ENCODE measurements at regions not wholly inside any gene's neighbourhood (a gene's known extent, or its start where the extent isn't known, plus 50 kb on each side); places are given as distances from the start of the nearest gene placed in this dataset.
"Not testable (repeated sequence)": the region's sequence is repeated elsewhere in the genome, so short reads cannot be mapped to it uniquely, and the experiment has no call there.

DNA sequence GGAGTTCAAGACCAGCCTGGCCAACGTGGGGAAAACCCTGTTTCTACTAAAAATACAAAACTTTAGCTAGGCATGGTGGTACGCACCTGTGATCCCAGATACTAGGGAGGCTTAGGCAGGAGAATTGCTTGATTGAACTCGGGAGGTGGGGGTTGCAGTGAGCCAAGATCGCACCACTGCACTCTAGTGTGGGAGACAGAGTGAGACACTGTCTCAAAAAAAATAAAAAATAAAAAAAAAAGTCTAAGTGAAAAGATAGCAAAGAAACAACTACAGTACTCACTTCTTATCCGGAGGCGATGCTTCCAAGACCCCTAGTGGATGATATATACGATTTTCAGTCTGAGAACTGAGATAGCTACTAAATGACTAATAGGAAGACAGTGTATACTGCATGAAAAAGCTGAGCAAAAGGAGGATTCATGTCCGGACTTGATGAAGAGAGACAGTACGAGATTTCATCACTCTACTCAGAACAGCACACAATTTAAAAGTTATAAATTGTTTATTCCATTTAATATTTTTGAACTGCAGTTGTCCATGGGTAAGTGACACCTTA is 138.7 kb upstream of the GOLGA6L6 start:
- not testable (repeated sequence) for DNase-seq

GRCh38 chr15:20672470-20672869 is 130.9 kb upstream of the GOLGA6L6 start:
- no peak for DNase-seq

DNA sequence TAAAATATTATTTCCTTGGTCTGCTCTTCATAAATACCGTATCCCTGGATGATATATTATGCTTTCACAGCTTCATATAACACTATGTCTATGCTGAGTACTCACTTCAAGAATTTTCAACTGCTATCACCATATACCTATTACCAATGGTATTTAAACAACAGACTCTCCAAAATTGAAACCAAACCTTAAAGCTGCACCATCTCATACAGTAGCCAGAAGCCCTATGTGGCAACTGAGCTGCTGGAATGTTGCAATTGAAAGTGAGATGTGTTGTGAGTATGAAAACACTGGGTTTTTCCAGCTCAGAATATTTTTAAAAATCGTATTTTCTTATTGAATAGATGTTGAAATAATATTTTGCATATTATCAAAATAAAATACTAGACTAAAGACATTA is 130.1 kb upstream of the GOLGA6L6 start:
- no peak for DNase-seq

GRCh38 chr15:20666410-20666809 is 124.8 kb upstream of the GOLGA6L6 start:
- not testable (repeated sequence) for DNase-seq

- no peak for DNase-seq
Measured at GRCh38 chr15:20665653-20666052, 124.1 kb upstream of the GOLGA6L6 start.

DNA sequence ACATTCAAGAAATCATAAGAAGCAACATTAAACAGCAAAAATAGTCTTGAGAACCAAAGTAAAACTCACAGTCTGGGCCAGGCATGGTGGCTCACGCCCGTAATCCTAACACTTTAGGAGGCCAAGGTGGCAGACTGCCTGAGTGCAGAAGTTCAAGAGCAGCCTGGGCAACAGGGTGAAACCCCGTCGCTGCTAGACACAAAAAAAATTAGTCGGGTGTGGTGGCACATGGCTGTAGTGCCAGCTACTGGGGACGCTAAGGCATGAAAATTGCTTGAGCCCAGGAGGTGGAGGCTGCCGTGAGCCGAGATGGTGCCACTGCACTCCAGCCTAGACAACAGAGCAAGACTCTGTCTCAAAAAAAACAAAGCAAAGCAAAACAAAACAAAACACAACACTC is 117.7 kb upstream of the GOLGA6L6 start:
- DNase-seq, result no peak

DNA sequence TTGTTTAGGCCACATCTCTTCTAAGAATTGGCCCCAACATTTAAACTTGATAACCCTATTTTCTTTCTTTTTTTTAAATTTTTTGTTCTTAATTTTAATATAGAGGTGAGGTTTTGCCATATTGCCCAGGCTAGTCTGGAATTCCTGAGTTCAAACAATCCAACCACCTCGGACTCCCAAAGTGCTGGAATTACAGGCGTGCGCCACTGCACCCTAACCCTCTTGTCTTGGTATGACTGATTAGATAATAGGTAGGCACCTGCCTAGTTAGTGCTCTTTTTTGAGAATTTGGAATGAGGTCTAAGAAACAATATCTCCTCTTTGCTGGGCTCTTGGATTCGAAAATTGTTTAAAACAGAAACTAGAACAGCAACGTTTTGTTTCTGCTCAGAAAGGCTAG is 116.4 kb upstream of the GOLGA6L6 start:
- DNase-seq, result no peak

DNA sequence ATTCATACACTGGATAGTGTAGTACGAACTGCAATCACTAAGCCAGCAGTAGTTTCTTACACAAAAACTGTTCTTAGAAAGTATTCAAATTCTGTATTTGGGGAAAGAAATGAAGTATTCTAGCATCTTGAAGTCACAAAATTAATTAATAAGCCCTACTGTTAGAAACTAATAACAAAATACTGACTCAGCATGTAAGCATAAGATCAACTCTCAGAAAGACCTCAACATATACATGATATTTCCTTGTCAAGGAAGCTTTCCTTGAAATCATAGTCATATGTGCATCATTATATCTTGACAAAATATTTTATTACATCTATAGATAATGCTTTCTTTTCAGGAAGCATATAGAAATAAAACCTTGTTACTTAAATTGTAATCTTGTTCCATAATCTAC is 115.5 kb upstream of the GOLGA6L6 start:
- DNase-seq, result no peak

DNA sequence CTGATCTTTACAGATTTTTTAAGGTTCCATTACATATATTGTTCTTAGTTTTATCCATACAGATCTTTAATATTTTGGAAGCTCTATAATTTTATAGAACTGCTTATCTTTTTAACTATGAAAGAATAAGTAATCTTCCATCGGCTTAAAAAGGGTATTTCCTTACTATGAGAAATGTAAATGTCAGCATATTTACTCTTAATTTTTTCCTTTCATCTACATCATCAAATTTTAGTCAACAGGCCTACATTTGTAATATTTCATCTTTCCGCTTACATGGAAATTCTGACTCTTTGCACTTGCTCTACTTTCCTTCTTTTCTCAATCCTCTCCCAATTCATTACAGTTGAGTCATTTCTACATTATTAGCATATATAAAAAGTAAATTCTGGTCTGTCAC is 111.3 kb upstream of the GOLGA6L6 start:
- DNase-seq, result no peak

GRCh38 chr15:20648402-20648975 is 106.9 kb upstream of the GOLGA6L6 start:
- DNase-seq, result not testable (repeated sequence)

GRCh38 chr15:20646529-20647142 is 105.0 kb upstream of the GOLGA6L6 start:
- DNase-seq, result no peak

GRCh38 chr15:20645956-20646355 is 104.4 kb upstream of the GOLGA6L6 start:
- DNase-seq, result peak; percentile 24

- no peak for DNase-seq
Measured at GRCh38 chr15:20644896-20645295, 103.3 kb upstream of the GOLGA6L6 start.

- DNase-seq, result no peak
Measured at GRCh38 chr15:20643829-20644425, 102.3 kb upstream of the GOLGA6L6 start.

DNA sequence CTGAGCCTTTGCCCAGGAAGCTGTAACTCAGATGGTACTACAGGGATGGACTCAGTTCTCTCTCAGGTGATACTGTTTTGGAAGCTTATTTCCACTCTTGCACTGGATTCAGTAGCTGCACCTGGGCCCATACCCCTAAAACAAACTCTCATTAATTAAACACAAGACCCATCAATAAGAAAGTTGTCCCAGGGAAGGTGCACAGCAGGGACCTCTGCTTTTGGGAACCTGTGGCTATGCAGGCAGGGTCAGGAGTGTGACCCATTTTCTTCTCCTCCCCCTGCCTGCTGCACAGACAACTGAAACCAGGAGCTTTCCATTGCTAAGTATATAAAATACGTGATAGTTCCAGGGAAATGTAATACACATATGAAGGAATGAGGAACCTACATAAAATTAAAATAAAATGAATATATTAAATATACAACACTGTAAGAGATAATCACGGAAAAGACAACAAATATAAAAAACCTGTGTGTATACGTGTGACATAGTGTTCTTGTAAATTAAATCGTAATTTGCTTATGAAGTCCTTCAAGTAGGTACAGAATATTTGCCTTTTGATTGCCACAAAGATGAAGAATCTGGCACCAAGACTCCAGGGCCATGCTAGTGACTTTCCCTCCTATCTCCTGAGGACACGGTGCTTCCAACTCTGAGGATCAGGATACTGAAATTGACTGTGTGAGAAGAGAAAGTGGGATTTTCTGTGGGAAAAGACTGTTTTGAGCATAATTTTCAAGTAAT is 101.6 kb upstream of the GOLGA6L6 start:
- DNase-seq, result no peak

DNA sequence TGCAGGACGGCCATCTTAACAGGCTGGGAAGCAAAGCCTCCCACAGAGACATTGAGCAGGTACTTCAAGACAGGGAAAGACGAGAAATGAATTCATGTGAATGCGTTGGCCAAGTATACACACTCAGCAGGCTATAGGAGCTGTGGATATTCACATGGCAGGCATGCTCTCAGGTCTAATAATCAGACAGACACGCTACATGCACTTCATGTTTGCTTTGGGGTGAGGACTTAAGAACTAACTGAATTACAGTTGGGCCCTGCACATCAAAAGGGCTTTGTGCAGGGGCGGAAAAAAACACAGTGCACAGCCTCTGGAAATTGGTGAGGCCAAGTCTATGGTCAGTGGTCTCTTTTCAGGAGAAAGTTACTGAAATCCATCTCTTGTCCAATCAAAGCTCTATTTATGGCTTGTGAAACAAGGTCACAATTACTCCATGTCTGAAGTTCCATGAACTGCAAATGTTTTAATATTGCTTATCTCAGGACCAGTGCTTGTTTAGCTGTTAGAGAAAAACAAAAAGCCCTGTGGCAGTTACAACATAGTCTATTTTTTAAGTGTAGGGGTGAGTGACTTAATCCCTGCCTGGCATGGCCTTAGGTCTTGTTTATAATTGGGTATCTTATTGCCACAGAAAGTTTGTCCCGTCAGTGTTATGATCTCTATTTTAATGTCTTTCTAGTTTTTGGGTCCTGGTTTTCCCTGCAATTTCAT is 100.6 kb upstream of the GOLGA6L6 start:
- DNase-seq, result no peak

GRCh38 chr15:20640427-20640826 is 98.8 kb upstream of the GOLGA6L6 start:
- DNase-seq, result peak; percentile 11

GRCh38 chr15:20639224-20639623 is 97.6 kb upstream of the GOLGA6L6 start:
- not testable (repeated sequence) for DNase-seq

DNA sequence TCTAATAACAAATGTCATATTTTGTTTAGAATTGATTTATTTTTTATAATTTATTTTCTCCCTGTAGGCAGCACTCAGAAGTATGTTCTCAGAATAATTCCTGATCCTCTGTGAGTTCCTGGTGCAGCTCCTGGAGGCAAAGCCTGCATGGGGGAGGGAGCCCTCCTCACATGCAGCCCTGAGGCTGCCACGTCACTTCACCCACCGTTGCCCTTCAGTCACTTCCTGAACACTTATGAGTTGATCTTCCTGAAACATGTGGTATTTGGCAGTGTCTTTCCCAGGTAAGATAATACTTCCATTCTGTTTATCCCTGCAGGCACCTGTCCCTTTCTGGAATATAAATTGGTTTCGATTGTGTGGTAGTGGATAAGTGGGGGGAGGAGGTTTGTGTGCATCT is 95.9 kb upstream of the GOLGA6L6 start:
- not testable (repeated sequence) for DNase-seq

DNA sequence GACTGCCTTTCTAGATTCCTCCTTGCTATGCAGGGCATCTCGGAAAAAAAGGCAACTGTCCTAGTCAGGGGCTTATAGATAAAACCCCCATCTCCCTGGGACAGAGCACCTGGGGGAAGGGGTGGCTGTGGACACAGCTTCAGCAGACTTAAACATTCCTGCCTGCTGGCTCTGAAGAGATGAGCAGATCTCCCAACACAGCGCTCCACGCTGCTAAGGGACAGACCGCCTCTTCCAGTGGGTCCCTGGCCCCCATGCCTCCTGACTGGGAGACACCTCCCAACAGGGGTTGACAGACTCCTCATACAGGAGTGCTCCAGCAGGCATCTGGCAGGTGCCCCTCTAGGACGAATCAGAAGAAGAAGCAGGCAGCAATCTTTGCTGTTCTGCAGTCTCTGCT is 87.9 kb upstream of the GOLGA6L6 start:
- not testable (repeated sequence) for DNase-seq

- DNase-seq, result not testable (repeated sequence)
Measured at GRCh38 chr15:20628538-20628937, 86.9 kb upstream of the GOLGA6L6 start.

DNA sequence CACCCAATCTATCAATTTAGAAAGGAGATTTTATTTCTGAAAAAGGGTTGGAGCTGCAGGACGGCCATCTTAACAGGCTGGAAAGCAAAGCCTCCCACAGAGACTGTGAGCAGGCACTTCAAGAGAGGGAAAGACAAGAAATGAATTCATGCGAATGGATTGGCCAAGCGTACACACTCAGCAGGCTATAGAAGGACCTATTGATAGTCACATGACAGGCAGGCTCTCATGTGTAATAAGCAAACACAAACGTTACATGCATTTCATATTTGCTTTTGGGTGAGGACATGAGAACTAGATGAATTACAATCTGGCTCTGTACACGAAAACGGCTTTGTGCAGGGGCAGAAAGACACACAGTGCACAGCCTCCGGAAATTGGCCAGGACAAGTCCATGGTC is 83.9 kb upstream of the GOLGA6L6 start:
- DNase-seq, result not testable (repeated sequence)

GRCh38 chr15:20624085-20624484 is 82.5 kb upstream of the GOLGA6L6 start:
- peak; percentile 16 for DNase-seq

Data from CD4-positive, alpha-beta T cell treated with Interleukin-10 for 1 hour (primary cell).